Activated naive CD4-positive, alpha-beta T cell treated with anti-CD3 and anti-CD28 coated beads for 36 hours (primary cell): ENCODE measurements at regions not wholly inside any gene's neighbourhood (a gene's known extent, or its start where the extent isn't known, plus 50 kb on each side); places are given as distances from the start of the nearest gene placed in this dataset.
"Not testable (repeated sequence)": the region's sequence is repeated elsewhere in the genome, so short reads cannot be mapped to it uniquely, and the experiment has no call there.

Experiments
- CTCF ChIA-PET: fragments of 350-600 bp; sonication (Branson Sonifier 250); formaldehyde crosslinking; loops from one replicate; lab custom pipeline; 2021; ENCODE audit warnings: antibody characterized with exemption; lab: Charles Lee
- DNase-seq: peaks from one replicate; pipeline ENCODE4 v3.0.0-alpha.2; 2020
- H3K27ac Mint-ChIP-seq: one replicate; pipeline ENCODE4 v1.8.0; 2021; ENCODE audit warnings: mild to moderate bottlenecking, mixed read lengths
- H3K27me3 Mint-ChIP-seq: one replicate; pipeline ENCODE4 v1.8.0; 2021; ENCODE audit warnings: low read depth, mixed read lengths
- H3K36me3 Mint-ChIP-seq: one replicate; pipeline ENCODE4 v1.8.0; 2021; ENCODE audit warnings: low read depth, mixed read lengths
- H3K4me1 Mint-ChIP-seq: one replicate; pipeline ENCODE4 v1.8.0; 2021; ENCODE audit warnings: low read depth, mixed read lengths
- H3K4me3 Mint-ChIP-seq: one replicate; pipeline ENCODE4 v1.8.0; 2021; ENCODE audit warnings: mild to moderate bottlenecking, moderate library complexity, mixed read lengths
- H3K9me3 Mint-ChIP-seq: one replicate; pipeline ENCODE4 v1.8.0; 2021; ENCODE audit warnings: mixed read lengths
- intact Hi-C: fragments of 100-400 bp; cut with micrococcal nuclease; formaldehyde crosslinking; loops from one replicate; pipeline ENCODE4 v1.15.1; 2023

DNA sequence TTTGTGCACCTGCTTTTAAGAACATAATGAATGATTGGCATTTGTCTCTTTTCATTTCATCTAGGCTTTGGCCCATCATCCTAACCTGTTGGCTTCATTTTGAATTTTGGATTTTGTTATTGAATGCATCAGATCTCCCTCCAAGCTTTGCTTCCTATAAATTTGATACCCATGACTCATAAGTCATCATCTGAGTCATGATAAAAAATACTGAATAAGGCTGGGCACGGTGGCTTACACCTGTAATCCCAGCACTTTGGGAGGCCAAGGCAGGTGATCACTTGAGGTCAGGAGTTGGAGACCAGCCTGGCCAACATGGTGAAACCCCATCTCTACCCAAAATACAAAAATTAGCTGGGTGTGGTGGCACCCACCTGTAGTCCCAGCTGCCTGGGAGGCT, 139.5 kb upstream of the CRHR1 start:
- H3K27me3 Mint-ChIP-seq, H3K36me3 Mint-ChIP-seq, H3K4me3 Mint-ChIP-seq, H3K27ac Mint-ChIP-seq, H3K9me3 Mint-ChIP-seq, DNase-seq: not testable (repeated sequence)
- H3K4me1 Mint-ChIP-seq, result peaks cover 12% of the 10 kb centered on the region
- intact Hi-C loops, result loop anchor here (5.0 kb wide), 1 partner anchor 208 kb away; no protein-coding TSS in a partner anchor
- CTCF ChIA-PET, result interaction anchor here (0.7 to 1.8 kb wide), 5 partner anchors 11 to 187 kb away, joined by 3 to 6 read pairs (median 5); no protein-coding TSS in a partner anchor

DNA sequence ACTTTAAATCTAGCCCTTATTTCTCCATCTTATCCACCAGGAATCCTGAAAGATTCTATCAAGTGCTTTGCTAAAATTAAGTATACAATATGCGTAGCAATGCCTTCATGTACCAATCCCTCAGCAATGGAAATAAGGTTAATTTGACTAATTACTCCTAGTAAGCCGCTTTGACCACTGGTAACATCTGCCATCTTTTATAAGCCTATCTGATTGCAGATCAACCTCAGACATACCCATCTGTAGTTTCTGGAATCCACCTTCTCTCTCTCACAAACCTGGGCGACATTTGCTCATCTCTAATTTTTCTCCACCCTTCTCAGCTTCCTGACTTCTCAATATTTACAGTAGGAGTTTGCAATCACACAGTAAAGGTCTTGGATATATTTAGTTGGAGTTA, 138.8 kb upstream of the CRHR1 start:
- H3K27ac Mint-ChIP-seq, result no peak overlapping the region
- intact Hi-C loops, result no loop called here
- CTCF ChIA-PET, result interaction anchor here (1.6 to 1.8 kb wide), 2 partner anchors 17 to 186 kb away, joined by 3 to 6 read pairs; no protein-coding TSS in a partner anchor
- no peak for DNase-seq
- H3K27me3 Mint-ChIP-seq, result no peaks in the 10 kb centered on the region
- no peak overlapping the region for H3K4me3 Mint-ChIP-seq
- H3K9me3 Mint-ChIP-seq, result no peaks in the 10 kb centered on the region
- peaks cover 1% of the 10 kb centered on the region for H3K36me3 Mint-ChIP-seq
- peaks cover 12% of the 10 kb centered on the region for H3K4me1 Mint-ChIP-seq

DNA sequence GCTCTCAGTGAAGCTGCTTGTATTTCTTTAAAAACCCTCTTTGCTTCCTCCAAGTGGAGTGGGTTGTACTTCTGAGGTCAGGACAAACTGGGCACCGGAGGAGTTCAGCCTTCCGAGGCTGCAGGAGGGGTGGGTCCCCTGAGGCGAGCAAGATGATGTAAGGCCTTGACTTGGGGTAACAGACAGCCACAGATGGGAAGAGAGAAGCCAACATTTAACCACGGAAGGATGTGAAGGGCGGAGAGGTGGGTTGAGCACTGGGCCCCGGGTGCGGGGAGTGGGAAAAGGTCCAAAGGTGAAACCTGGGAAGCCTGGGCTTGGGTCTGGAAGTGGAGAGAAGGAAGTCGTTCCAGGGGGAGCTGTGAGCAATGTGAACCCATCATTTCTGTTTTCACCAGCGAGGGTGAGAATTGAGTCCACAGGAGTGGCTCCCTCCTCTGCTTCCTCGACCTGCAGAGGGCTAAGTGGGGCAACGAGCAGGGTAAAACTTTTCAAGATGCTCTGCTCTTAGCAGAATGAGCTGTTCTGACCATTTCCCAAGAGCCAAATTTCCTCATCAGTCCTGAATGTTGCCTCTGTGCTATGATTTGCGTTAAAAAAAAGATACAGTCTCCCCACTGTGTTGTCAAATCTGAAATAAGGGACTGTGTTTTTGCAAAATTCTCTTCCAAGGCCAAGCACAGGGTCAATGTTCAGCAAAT, 137.7 kb upstream of the CRHR1 start:
- Mint-ChIP-seq H3K27me3 (no peaks in the 10 kb centered on the region), H3K4me1 (peaks cover 12% of the 10 kb centered on the region), H3K36me3 (no peaks in the 10 kb centered on the region), H3K4me3 (no peak overlapping the region), H3K27ac (no peak overlapping the region), H3K9me3 (no peaks in the 10 kb centered on the region)
- no peak for DNase-seq
- intact Hi-C loops, result no loop called here
- CTCF ChIA-PET, result interaction anchor here (0.8 to 1.6 kb wide), 3 partner anchors 16 to 87 kb away, joined by 3 read pairs; no protein-coding TSS in a partner anchor

DNA sequence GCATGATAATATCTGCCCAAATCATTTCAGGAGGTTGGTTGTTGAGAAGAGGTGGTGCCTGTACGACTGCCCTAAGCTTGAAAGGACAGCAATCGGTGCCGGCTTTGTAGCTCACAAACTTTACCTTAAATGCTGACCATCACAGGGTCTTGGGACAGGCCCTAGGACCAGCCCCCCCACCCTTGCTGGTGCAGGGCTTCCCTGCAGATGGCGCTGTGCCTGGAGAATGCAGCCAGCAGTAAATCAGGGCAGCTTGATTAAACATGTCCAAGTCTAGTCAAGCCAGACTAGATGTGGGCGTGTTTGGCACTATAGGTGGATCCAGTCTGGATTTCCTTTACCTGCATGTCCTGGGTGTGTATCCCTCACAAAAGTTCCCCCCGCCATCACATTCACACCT, 135.5 kb upstream of the CRHR1 start:
- H3K9me3 Mint-ChIP-seq, result no peaks in the 10 kb centered on the region
- no peak overlapping the region for H3K27ac Mint-ChIP-seq

DNA sequence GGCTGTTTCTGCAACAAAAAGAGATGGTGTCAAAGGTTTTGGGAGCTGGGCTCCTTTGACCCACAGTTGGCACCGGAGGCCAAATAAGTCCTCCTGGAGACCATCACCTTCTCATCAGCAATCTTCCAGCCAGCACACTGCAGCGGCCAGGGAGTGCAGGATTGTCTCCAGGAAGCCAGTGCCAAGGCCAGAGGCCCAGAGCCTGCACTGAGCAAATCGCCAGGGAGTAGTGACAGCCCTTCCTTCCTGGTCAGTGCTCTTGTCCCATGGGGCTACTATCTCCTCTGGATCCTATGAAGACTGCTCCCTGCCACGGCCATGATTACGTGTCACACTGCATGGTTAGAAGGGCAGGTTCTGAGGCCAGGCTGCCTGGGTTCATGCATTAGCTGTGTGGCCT, 134.3 kb upstream of the CRHR1 start:
- no peaks in the 10 kb centered on the region for H3K36me3 Mint-ChIP-seq
- H3K9me3 Mint-ChIP-seq, result no peaks in the 10 kb centered on the region
- H3K27me3 Mint-ChIP-seq, result no peaks in the 10 kb centered on the region
- H3K4me3 Mint-ChIP-seq, result no peak overlapping the region
- peaks cover 12% of the 10 kb centered on the region for H3K4me1 Mint-ChIP-seq
- DNase-seq, result no peak
- CTCF ChIA-PET, result interaction anchor here (1.9 kb wide), 1 partner anchor 10 kb away, joined by 7 read pairs; no protein-coding TSS in a partner anchor
- intact Hi-C loops, result no loop called here
- no peak overlapping the region for H3K27ac Mint-ChIP-seq

More for the DNA sequence above, 135.5 kb upstream of the CRHR1 start:
- Mint-ChIP-seq H3K36me3 (no peaks in the 10 kb centered on the region), H3K4me3 (no peak overlapping the region), H3K27me3 (no peaks in the 10 kb centered on the region), H3K4me1 (peaks cover 12% of the 10 kb centered on the region)
- CTCF ChIA-PET, result interaction anchor here (1.1 to 1.9 kb wide), 3 partner anchors 9 to 184 kb away, joined by 3 to 7 read pairs (median 5); no protein-coding TSS in a partner anchor
- DNase-seq, result peak; percentile 18
- intact Hi-C loops, result no loop called here

DNA sequence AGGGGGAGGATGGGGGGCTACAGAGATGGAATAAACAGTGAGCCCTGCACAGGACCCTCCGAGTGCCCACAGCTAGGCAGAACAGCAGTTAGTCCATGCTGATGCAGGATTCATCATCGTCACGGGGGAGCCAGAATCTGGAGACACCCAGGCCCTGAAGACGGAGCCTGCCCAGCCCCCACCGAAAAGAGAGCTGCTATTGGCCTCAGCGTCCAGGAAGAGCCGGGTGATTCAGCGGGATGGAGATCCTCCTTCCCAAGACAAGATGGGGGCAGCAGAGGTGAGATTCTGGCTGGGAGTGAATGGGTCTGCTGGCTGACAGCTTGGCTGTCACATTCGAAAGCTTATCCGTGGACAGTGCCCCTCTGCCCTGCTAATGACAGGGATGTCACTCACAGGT, 133.6 kb upstream of the CRHR1 start:
- peaks cover 12% of the 10 kb centered on the region for H3K4me1 Mint-ChIP-seq
- CTCF ChIA-PET, result no interaction called here
- H3K9me3 Mint-ChIP-seq, result no peaks in the 10 kb centered on the region
- no peak overlapping the region for H3K4me3 Mint-ChIP-seq
- intact Hi-C loops, result no loop called here
- no peaks in the 10 kb centered on the region for H3K27me3 Mint-ChIP-seq
- H3K36me3 Mint-ChIP-seq, result no peaks in the 10 kb centered on the region
- H3K27ac Mint-ChIP-seq, result no peak overlapping the region
- DNase-seq, result no peak

DNA sequence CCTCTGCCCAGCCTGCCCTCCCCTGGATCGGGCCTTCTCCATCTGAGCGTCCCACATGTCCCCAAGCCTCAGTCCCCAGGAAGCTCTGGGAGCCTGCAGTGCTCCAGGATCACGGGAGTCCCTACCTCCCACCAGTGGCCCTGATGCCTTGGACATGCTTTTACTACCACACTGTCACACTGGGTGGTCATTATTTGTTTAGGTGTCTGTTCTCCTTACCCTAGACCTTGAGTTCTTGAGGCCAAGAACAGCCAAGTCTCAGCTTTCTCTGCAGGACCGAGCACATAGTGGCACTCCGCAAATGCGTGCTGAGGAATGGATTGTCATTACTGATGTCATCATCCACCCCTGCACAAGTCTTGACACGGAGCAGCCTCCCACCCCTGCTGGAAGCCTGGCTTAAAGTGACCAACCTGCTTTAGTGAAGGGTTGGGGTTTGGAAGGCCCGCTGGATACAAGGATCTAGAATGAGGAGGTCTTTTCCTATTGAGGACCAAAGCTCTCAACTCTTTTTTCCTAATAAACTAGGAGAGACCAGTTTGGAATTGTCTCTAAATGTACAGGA, 132.9 kb upstream of the CRHR1 start:
- H3K4me3 Mint-ChIP-seq, result no peak overlapping the region
- CTCF ChIA-PET, result no interaction called here
- H3K4me1 Mint-ChIP-seq, result peaks cover 9% of the 10 kb centered on the region
- H3K36me3 Mint-ChIP-seq, result no peaks in the 10 kb centered on the region
- no peaks in the 10 kb centered on the region for H3K27me3 Mint-ChIP-seq
- DNase-seq, result no peak
- intact Hi-C loops, result no loop called here
- H3K9me3 Mint-ChIP-seq, result no peaks in the 10 kb centered on the region
- H3K27ac Mint-ChIP-seq, result no peak overlapping the region

DNA sequence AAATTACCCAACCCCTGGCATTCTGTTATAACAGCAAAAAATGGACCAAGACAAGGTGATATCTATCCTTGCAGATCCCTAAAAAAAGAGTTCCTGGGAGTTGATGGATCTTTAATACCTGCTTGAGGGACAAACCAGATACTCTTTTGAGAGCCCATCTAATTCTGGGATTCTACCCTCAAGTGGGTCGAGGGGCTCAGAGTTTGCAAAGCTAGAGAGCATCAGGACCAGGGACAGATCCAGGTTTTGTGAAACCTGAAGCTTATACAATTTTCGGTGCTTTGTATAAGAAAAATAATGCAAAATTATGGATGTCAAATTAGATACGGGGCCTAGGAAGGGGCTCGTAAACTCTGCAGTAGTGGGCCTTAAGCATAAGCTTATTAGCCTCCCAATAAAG, 130.5 kb upstream of the CRHR1 start:
- H3K4me3 Mint-ChIP-seq, result no peak overlapping the region
- intact Hi-C loops, result no loop called here
- H3K9me3 Mint-ChIP-seq, result no peaks in the 10 kb centered on the region
- no peaks in the 10 kb centered on the region for H3K36me3 Mint-ChIP-seq
- DNase-seq, result no peak
- no peak overlapping the region for H3K27ac Mint-ChIP-seq
- H3K4me1 Mint-ChIP-seq, result no peaks in the 10 kb centered on the region
- CTCF ChIA-PET, result interaction anchor here (1.4 kb wide), 1 partner anchor 14 kb away, joined by 4 read pairs; no protein-coding TSS in a partner anchor
- no peaks in the 10 kb centered on the region for H3K27me3 Mint-ChIP-seq

DNA sequence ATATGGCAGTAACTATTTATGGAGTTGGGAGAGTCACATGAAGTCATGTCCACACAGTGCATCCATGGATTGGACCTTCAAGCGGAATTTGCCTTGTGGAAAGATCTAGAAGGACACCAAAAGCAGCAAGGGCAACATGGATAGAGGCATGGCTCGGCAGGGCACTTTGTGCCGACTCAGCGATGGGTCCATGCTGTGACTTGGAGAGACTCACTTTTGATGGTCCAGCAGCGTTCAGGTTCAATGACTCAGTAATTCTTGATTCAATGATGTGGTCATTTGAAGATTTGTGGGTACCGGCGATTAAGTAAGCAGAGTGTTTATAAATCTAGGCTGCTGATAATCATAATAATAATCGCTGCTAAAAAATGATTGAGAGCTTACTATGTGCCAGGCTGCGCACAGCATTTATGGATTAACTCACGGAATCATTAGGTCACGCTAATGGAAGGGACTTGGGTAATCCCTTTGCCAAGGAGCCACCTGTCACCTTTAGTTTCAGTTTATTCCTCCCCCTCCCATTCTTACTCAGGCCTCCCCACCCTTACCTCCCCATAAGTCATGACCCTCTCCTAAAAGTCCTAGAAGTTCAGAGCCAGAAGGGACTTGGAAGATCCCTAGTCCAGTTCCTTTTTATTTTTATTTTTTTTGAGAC, 127.5 kb upstream of the CRHR1 start:
- CTCF ChIA-PET, result interaction anchor here (0.6 to 1.0 kb wide), 2 partner anchors 17 to 24 kb away, joined by 3 read pairs; no protein-coding TSS in a partner anchor
- Mint-ChIP-seq H3K27ac (no peak overlapping the region), H3K9me3 (no peaks in the 10 kb centered on the region), H3K27me3 (peaks cover 2% of the 10 kb centered on the region), H3K36me3 (no peaks in the 10 kb centered on the region), H3K4me3 (no peak overlapping the region), H3K4me1 (no peaks in the 10 kb centered on the region)
- DNase-seq, result no peak
- intact Hi-C loops, result no loop called here

DNA sequence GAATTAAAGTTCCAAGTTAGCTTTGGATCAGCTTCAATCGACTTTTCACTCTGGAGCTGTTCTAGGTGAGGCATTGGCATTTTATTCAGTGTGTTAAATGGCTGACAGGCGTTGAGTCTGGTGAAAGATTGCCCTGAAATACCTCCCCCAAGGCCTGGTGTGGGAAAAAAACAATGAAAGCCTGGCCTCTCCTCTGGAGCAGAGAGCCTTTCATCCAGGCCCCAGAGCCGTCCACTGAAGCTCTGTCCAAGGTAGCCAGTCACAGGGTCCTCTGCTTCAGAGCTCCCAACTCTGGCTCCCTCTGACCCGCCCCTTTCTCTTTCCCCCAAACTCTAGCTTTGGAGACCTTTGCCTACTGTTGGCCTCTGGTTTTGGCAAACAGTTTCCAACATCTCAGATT, 123.6 kb upstream of the CRHR1 start:
- H3K4me3 Mint-ChIP-seq, result no peak overlapping the region
- intact Hi-C loops, result no loop called here

DNA sequence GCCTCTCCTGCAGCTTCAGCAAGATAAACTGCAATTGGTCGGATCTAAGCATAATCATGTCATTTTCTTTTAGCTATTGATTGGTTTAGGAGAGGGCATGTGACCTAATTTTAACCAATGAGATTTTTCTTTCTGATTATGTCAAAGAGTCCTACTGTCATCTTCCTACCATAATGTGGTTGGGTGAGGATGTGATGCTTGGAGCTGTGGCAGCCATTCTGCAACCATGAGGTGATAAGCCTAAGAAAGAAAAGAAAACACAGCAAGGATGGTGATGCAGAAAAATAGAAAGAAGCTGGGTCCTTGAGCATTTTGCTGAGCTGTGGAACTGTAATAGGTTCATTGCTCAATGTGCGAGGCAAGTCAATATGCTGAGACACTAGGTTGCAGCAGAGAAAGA, 121.7 kb upstream of the CRHR1 start:
- no peaks in the 10 kb centered on the region for H3K36me3 Mint-ChIP-seq

More for the DNA sequence above, 123.6 kb upstream of the CRHR1 start:
- Mint-ChIP-seq H3K27ac (no peak overlapping the region), H3K4me1 (no peaks in the 10 kb centered on the region), H3K36me3 (no peaks in the 10 kb centered on the region), H3K27me3 (peaks cover 5% of the 10 kb centered on the region), H3K9me3 (no peaks in the 10 kb centered on the region)
- no peak for DNase-seq
- CTCF ChIA-PET, result interaction anchor here (1.5 kb wide), 1 partner anchor 21 kb away, joined by 4 read pairs; no protein-coding TSS in a partner anchor

DNA sequence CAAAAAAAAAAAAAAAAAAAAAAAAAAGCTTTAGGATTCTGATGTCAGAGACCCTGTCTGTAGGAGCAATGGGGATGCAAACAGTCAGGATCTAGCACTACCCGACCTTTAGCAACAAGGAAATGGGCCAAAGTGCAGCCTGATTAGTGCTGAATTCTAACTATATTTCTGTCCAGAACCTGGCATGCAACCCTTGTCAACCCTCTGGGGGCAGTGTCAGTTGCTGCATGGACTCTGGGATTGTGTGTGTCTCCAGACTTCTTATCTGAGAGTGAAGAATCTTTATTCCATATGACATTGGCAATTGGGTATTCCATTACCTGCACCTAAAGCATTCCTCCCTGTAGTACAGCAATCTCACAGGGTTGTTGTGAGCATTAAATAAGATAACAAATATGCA, 120.3 kb upstream of the CRHR1 start:
- DNase-seq, result no peak
- H3K27ac Mint-ChIP-seq, result no peak overlapping the region
- H3K4me3 Mint-ChIP-seq, result no peak overlapping the region
- CTCF ChIA-PET, result interaction anchor here (0.8 kb wide), 1 partner anchor 188 kb away, joined by 3 read pairs; no protein-coding TSS in a partner anchor
- no peaks in the 10 kb centered on the region for H3K4me1 Mint-ChIP-seq
- H3K36me3 Mint-ChIP-seq, result no peaks in the 10 kb centered on the region
- intact Hi-C loops, result no loop called here
- H3K27me3 Mint-ChIP-seq, result peaks cover 4% of the 10 kb centered on the region
- no peaks in the 10 kb centered on the region for H3K9me3 Mint-ChIP-seq

More for the DNA sequence above, 121.7 kb upstream of the CRHR1 start:
- Mint-ChIP-seq H3K27me3 (peaks cover 5% of the 10 kb centered on the region), H3K27ac (no peak overlapping the region), H3K4me1 (no peaks in the 10 kb centered on the region), H3K4me3 (no peak overlapping the region), H3K9me3 (no peaks in the 10 kb centered on the region)
- intact Hi-C loops, result no loop called here
- CTCF ChIA-PET, result interaction anchor here (0.9 to 1.4 kb wide), 4 partner anchors 16 to 188 kb away, joined by 3 to 6 read pairs (median 4); no protein-coding TSS in a partner anchor
- no peak for DNase-seq
